Psoas muscle (tissue), 7 donors: ENCODE measurements at regions not wholly inside any gene's neighbourhood (a gene's known extent, or its start where the extent isn't known, plus 50 kb on each side); places are given as distances from the start of the nearest gene placed in this dataset.

Source experiments
- ATAC-seq, 4 donors: fragments of 200-7000 bp; cut with Tn5 transposase; one replicate each; pipeline ENCODE4 v1.9.1; 2020; ENCODE audit warnings: moderate library complexity in 3 of 4, mild to moderate bottlenecking in 2 of 4
- DNase-seq, 2 donors: peaks; one replicate each; pipeline ENCODE4 v3.0.0-alpha.2; 2020
- H3K27ac ChIP-seq: fragments of 200-600 bp; one replicate; pipeline ENCODE4 v1.8.0; 2022
- H3K27me3 ChIP-seq, 3 donors: fragments of 200-600 bp in 1 of 3; one replicate each; pipeline versions ENCODE4 v1.6.1 to v1.8.0; 2013 to 2022; ENCODE audit warnings: low read length in 2 of 3, mild to moderate bottlenecking in 2 of 3, moderate library complexity in 1 of 3; ENCODE audit not compliant: insufficient read depth in 3 of 3
- H3K36me3 ChIP-seq, 2 donors: fragments of 200-600 bp in 1 of 2; one replicate each; pipeline versions ENCODE4 v1.6.1 to v1.8.0; 2013 to 2022; ENCODE audit warnings: low read depth in 1 of 2, mild to moderate bottlenecking in 1 of 2, moderate library complexity in 1 of 2; ENCODE audit not compliant: insufficient read depth in 1 of 2
- H3K4me1 ChIP-seq: fragments of 200-600 bp; one replicate; pipeline ENCODE4 v1.8.0; 2022
- H3K4me3 ChIP-seq: fragments of 200-600 bp; one replicate; pipeline ENCODE4 v1.8.0; 2022; ENCODE audit warnings: mild to moderate bottlenecking
- H3K9me3 ChIP-seq: fragments of 200-600 bp; one replicate; pipeline ENCODE4 v1.8.0; 2022
- CTCF ChIP-seq: fragments of 200-600 bp; IDR thresholded peaks from one replicate; pipeline ENCODE4 v1.8.0; 2022; ENCODE audit warnings: antibody characterized with exemption
- WGBS, 3 donors: extraction: QIAGEN DNeasy Blood & Tissue Kit; methylation state at CpG; one replicate each; pipeline versions ENCODE4 v1.1.6 to v1.1.7; 2013; 5-methylcytosine and 5-hydroxymethylcytosine counted together
- intact Hi-C, 2 donors: fragments of 100-400 bp; cut with DNase I; formaldehyde crosslinking; loops; one replicate each; pipeline versions ENCODE4 v1.11.0 to v1.14.2; 2022
- donor health status: healthy with polysubstance abuse.
- donor health status: DM: no; HTN: no; CAD: no; lungs with moderate emphysema.
- donor health status: Bipolar disorder and iron deficiency.
- donor health status: healthy.
- donor health status: DM: yes; HTN: yes; CAD: no.
- donor health status: DM: no; HTN: no; CAD: no.
- donor health status: DM: yes; HTN: yes; CAD: no.

- no peaks in the 10 kb centered on the region for H3K9me3 ChIP-seq
- no peak for TF ChIP-seq CTCF
- no peak for DNase-seq
- no peak for ATAC-seq
- intact Hi-C loops, result loop anchor here in 1 of 2 donors (10.0 kb wide), 1 partner anchor 106 kb away; no protein-coding TSS in a partner anchor
- no peak overlapping the region for H3K27ac ChIP-seq
- H3K4me1 ChIP-seq, result no peaks in the 10 kb centered on the region
- H3K4me3 ChIP-seq, result no peak overlapping the region
- H3K27me3 ChIP-seq, result no peaks in the 10 kb centered on the region
- WGBS, 3 donors, result 79 to 83% (median 80%) methylated on average over 3 of the region's 3 CpGs
- no peaks in the 10 kb centered on the region for H3K36me3 ChIP-seq
These were observed 212.2 kb downstream of the NHLRC3 start for GRCh38 chr13:39250440-39250839.

- ATAC-seq (no peak), DNase-seq (no peak)
- no peak for TF ChIP-seq CTCF
- H3K9me3 ChIP-seq, result no peaks in the 10 kb centered on the region
- no peak overlapping the region for H3K4me3 ChIP-seq
- WGBS, 3 donors, result 95 to 97% (median 96%) methylated on average over 8 of the region's 8 CpGs
- H3K4me1 ChIP-seq, result no peaks in the 10 kb centered on the region
- H3K27me3 ChIP-seq, result no peaks in the 10 kb centered on the region
- intact Hi-C loops, result loop anchor here in 1 of 2 donors (10.0 kb wide), 1 partner anchor 107 kb away; no protein-coding TSS in a partner anchor
- H3K27ac ChIP-seq, result no peak overlapping the region
- H3K36me3 ChIP-seq, result no peaks in the 10 kb centered on the region
These were observed 213.1 kb downstream of the NHLRC3 start for GRCh38 chr13:39251340-39251739.

GRCh38 chr13:39253774-39254173, 215.5 kb downstream of the NHLRC3 start:
- Histone ChIP-seq H3K4me3 (no peak overlapping the region), H3K27ac (no peak overlapping the region), H3K27me3 (no peaks in the 10 kb centered on the region), H3K4me1 (no peaks in the 10 kb centered on the region), H3K9me3 (no peaks in the 10 kb centered on the region), H3K36me3 (no peaks in the 10 kb centered on the region)
- TF ChIP-seq CTCF, result no peak
- intact Hi-C loops, result loop anchor here in 1 of 2 donors (10.0 kb wide), 1 partner anchor 109 kb away; no protein-coding TSS in a partner anchor
- ATAC-seq (no peak), DNase-seq (no peak)
- 34 to 39% (median 39%) methylated on average over 3 of the region's 3 CpGs for WGBS, 3 donors

- peak in 1 of 4 donors; percentile 56 for ATAC-seq
- H3K4me1 ChIP-seq, result no peaks in the 10 kb centered on the region
- H3K9me3 ChIP-seq, result no peaks in the 10 kb centered on the region
- intact Hi-C loops, result loop anchor here in 1 of 2 donors (10.0 kb wide), 1 partner anchor 110 kb away; no protein-coding TSS in a partner anchor
- H3K27me3 ChIP-seq, result no peaks in the 10 kb centered on the region
- no peak overlapping the region for H3K27ac ChIP-seq
- H3K36me3 ChIP-seq, result no peaks in the 10 kb centered on the region
- 22 to 29% (median 27%) methylated on average over 5 of the region's 5 CpGs for WGBS, 3 donors
- DNase-seq, result no peak
- no peak for TF ChIP-seq CTCF
- no peak overlapping the region for H3K4me3 ChIP-seq
These were observed 216.3 kb downstream of the NHLRC3 start for GRCh38 chr13:39254601-39255000.

- intact Hi-C loops, result loop anchor here in 1 of 2 donors (10.0 kb wide), 1 partner anchor 113 kb away; no protein-coding TSS in a partner anchor
- H3K27ac ChIP-seq, result no peak overlapping the region
- no peak for DNase-seq
These were observed 219.4 kb downstream of the NHLRC3 start for GRCh38 chr13:39257642-39258041.

More at GRCh38 chr13:39257642-39258041, 219.4 kb downstream of the NHLRC3 start:
- Histone ChIP-seq H3K36me3 (no peaks in the 10 kb centered on the region), H3K4me1 (peaks cover 16% of the 10 kb centered on the region), H3K27me3 (no peaks in the 10 kb centered on the region), H3K4me3 (no peak overlapping the region), H3K9me3 (no peaks in the 10 kb centered on the region)
- no peak for ATAC-seq
- 63 to 80% (median 72%) methylated on average over 3 of the region's 3 CpGs for WGBS, 3 donors
- no peak for TF ChIP-seq CTCF
